ENCODE measurements at regions not wholly inside any gene's neighbourhood (a gene's known extent, or its start where the extent isn't known, plus 50 kb on each side); places are given as distances from the start of the nearest gene placed in this dataset.

- no peaks in the 10 kb centered on the region for H3K4me1 ChIP-seq (ENCODE audit: control insufficient read depth, insufficient read depth, low read length)
- CTCF ChIA-PET, result no interaction called here
- H3K4me3 ChIP-seq (ENCODE audit: low read depth in 2 of 2, low read length in 2 of 2), result no peak overlapping the region
- no peak for TF ChIP-seq SIN3A (IDR thresholded peaks at IDR 0.05; ENCODE audit: borderline replicate concordance, insufficient read depth, low read depth, low read length)
- TF ChIP-seq REST (IDR thresholded peaks at IDR 0.05; ENCODE audit: insufficient read depth in 1 of 2, low read depth in 2 of 2, low read length in 1 of 2), result no peak
- no peak for TF ChIP-seq TCF7L2 (IDR thresholded peaks at IDR 0.05; ENCODE audit: low read depth, low read length)
- no peak for TF ChIP-seq POLR2AphosphoS5 (IDR thresholded peaks at IDR 0.05; ENCODE audit: low read depth, low read length)
- no peak for TF ChIP-seq CTCF (IDR thresholded peaks at IDR 0.05)
- no peaks in the 10 kb centered on the region for H3K27me3 ChIP-seq (ENCODE audit: control insufficient read depth, insufficient read depth, low read length)
- no peaks in the 10 kb centered on the region for H3K36me3 ChIP-seq (ENCODE audit: control insufficient read depth, insufficient read depth, low read length)
- no peak overlapping the region for H3K27ac ChIP-seq (ENCODE audit: low read length)
- BruUV-seq (replicated peaks), result no TSS peak
- intact Hi-C loops (cut with micrococcal nuclease; ENCODE audit: unreplicated experiment) (no loop called here), in situ Hi-C loops (cut with HindIII; ENCODE audit: low pct_unique_long_range_greater_than_20kb, low sequenced_read_pairs) (no loop called here)
- POLR2A ChIA-PET, result no interaction called here
- DNase-seq (ENCODE audit: low read depth, low spot score) (no peak), ATAC-seq (no peak)
- H3K9me3 ChIP-seq (ENCODE audit: control insufficient read depth, insufficient read depth, low read depth, low read length), result no peaks in the 10 kb centered on the region
Observed at GRCh38 chr21:18476639-18477038, 73.1 kb upstream of the TMPRSS15 start.

GRCh38 chr21:18477043-18477442 is 73.5 kb upstream of the TMPRSS15 start:
- no peak for TF ChIP-seq SIN3A (IDR thresholded peaks at IDR 0.05; ENCODE audit: borderline replicate concordance, insufficient read depth, low read depth, low read length)
- no peak for TF ChIP-seq REST (IDR thresholded peaks at IDR 0.05; ENCODE audit: insufficient read depth in 1 of 2, low read depth in 2 of 2, low read length in 1 of 2)
- no peak for TF ChIP-seq POLR2AphosphoS5 (IDR thresholded peaks at IDR 0.05; ENCODE audit: low read depth, low read length)
- TF ChIP-seq CTCF (IDR thresholded peaks at IDR 0.05), result no peak
- TF ChIP-seq TCF7L2 (IDR thresholded peaks at IDR 0.05; ENCODE audit: low read depth, low read length), result no peak
- no TSS peak for BruUV-seq (replicated peaks)
- Histone ChIP-seq H3K9me3 (ENCODE audit: control insufficient read depth, insufficient read depth, low read depth, low read length) (no peaks in the 10 kb centered on the region), H3K36me3 (ENCODE audit: control insufficient read depth, insufficient read depth, low read length) (no peaks in the 10 kb centered on the region), H3K4me1 (ENCODE audit: control insufficient read depth, insufficient read depth, low read length) (no peaks in the 10 kb centered on the region), H3K27ac (ENCODE audit: low read length) (no peak overlapping the region), H3K27me3 (ENCODE audit: control insufficient read depth, insufficient read depth, low read length) (no peaks in the 10 kb centered on the region), H3K4me3 (ENCODE audit: low read depth in 2 of 2, low read length in 2 of 2) (no peak overlapping the region)
- intact Hi-C loops (cut with micrococcal nuclease; ENCODE audit: unreplicated experiment), result no loop called here
- POLR2A ChIA-PET, result no interaction called here
- CTCF ChIA-PET, result no interaction called here
- no peak for DNase-seq (ENCODE audit: low read depth, low spot score)
- in situ Hi-C loops (cut with HindIII; ENCODE audit: low pct_unique_long_range_greater_than_20kb, low sequenced_read_pairs), result no loop called here
- ATAC-seq, result no peak
